IPS DF 6.9 (cell line): ENCODE measurements at regions not wholly inside any gene's neighbourhood (a gene's known extent, or its start where the extent isn't known, plus 50 kb on each side); places are given as distances from the start of the nearest gene placed in this dataset.

Experiments used
- DNase-seq: peaks from one replicate; pipeline ENCODE4 v3.0.0-alpha.2; 2013; ENCODE audit warnings: low read depth, low spot score
- H3K27ac ChIP-seq: one replicate; pipeline ENCODE4 v1.5.1; 2013; ENCODE audit warnings: low read length, control low read depth
- H3K27me3 ChIP-seq: 2 replicates; pipeline ENCODE4 v1.6.1; 2013; ENCODE audit warnings: mild to moderate bottlenecking, low read length; ENCODE audit not compliant: control insufficient read depth, insufficient read depth
- H3K36me3 ChIP-seq: 2 replicates; pipeline ENCODE4 v1.6.1; 2013; ENCODE audit warnings: low read length; ENCODE audit not compliant: control insufficient read depth, insufficient read depth
- H3K4me1 ChIP-seq: 2 replicates; pipeline ENCODE4 v1.6.1; 2013; ENCODE audit warnings: low read length; ENCODE audit not compliant: control insufficient read depth, insufficient read depth
- H3K4me3 ChIP-seq: 2 replicates; pipeline ENCODE4 v1.5.1; 2013; ENCODE audit warnings: mild to moderate bottlenecking, low read length
- H3K9me3 ChIP-seq: 2 replicates; pipeline ENCODE4 v1.6.1; 2013; ENCODE audit warnings: low read length, inconsistent platforms; ENCODE audit not compliant: control insufficient read depth, insufficient read depth
- WGBS: extraction: QIAGEN DNeasy Blood & Tissue Kit; methylation state at CpG from one replicate; pipeline ENCODE4 v1.1.7; 2013; ENCODE audit warnings: mixed read lengths, missing lambda C conversion rate; ENCODE audit not compliant: insufficient read length, insufficient coverage; 5-methylcytosine and 5-hydroxymethylcytosine counted together

GRCh38 chr10:129090618-129091366 is 376.2 kb upstream of the MGMT start:
- peaks cover 2% of the 10 kb centered on the region; the same call in 1 of the 2 replicates for H3K4me1 ChIP-seq
- no peak overlapping the region for H3K27ac ChIP-seq
- no CpG with 5 or more reads among the region's 6 CpGs for WGBS
- no peaks in the 10 kb centered on the region for H3K9me3 ChIP-seq
- no peak overlapping the region for H3K4me3 ChIP-seq
- no peaks in the 10 kb centered on the region for H3K36me3 ChIP-seq
- no peaks in the 10 kb centered on the region for H3K27me3 ChIP-seq
- DNase-seq: no peak

- peaks cover 2% of the 10 kb centered on the region; the same call in 1 of the 2 replicates for H3K4me1 ChIP-seq
- H3K4me3 ChIP-seq: no peak overlapping the region
- DNase-seq: no peak
- H3K27ac ChIP-seq: no peak overlapping the region
- H3K36me3 ChIP-seq: no peaks in the 10 kb centered on the region
- H3K27me3 ChIP-seq: no peaks in the 10 kb centered on the region
- H3K9me3 ChIP-seq: no peaks in the 10 kb centered on the region
- WGBS: no CpG with 5 or more reads among the region's 8 CpGs
Measured at GRCh38 chr10:129093641-129094040, 373.4 kb upstream of the MGMT start.

- peaks cover 2% of the 10 kb centered on the region; the same call in 1 of the 2 replicates for H3K4me1 ChIP-seq
- no peak overlapping the region for H3K4me3 ChIP-seq
- no peaks in the 10 kb centered on the region for H3K36me3 ChIP-seq
- no CpG with 5 or more reads among the region's 6 CpGs for WGBS
- no peak overlapping the region for H3K27ac ChIP-seq
- H3K9me3 ChIP-seq: no peaks in the 10 kb centered on the region
- DNase-seq: no peak
- H3K27me3 ChIP-seq: no peaks in the 10 kb centered on the region
Measured at GRCh38 chr10:129094233-129094632, 372.8 kb upstream of the MGMT start.

- Histone ChIP-seq H3K27me3 (no peaks in the 10 kb centered on the region), H3K27ac (no peak overlapping the region), H3K4me1 (peaks cover 2% of the 10 kb centered on the region; the same call in 1 of the 2 replicates), H3K4me3 (no peak overlapping the region), H3K36me3 (no peaks in the 10 kb centered on the region), H3K9me3 (no peaks in the 10 kb centered on the region)
- DNase-seq: no peak
- no CpG with 5 or more reads among the region's 2 CpGs for WGBS
Measured at GRCh38 chr10:129094861-129095260, 372.2 kb upstream of the MGMT start.

GRCh38 chr10:129095680-129096064 is 371.4 kb upstream of the MGMT start:
- Histone ChIP-seq H3K9me3 (no peaks in the 10 kb centered on the region), H3K4me1 (no peaks in the 10 kb centered on the region), H3K36me3 (no peaks in the 10 kb centered on the region), H3K27me3 (no peaks in the 10 kb centered on the region), H3K27ac (no peak overlapping the region), H3K4me3 (no peak overlapping the region)
- no CpG with 5 or more reads among the region's 7 CpGs for WGBS
- no peak for DNase-seq

- no peaks in the 10 kb centered on the region for H3K9me3 ChIP-seq
- H3K27me3 ChIP-seq: no peaks in the 10 kb centered on the region
- H3K4me1 ChIP-seq: no peaks in the 10 kb centered on the region
- H3K36me3 ChIP-seq: no peaks in the 10 kb centered on the region
- no peak overlapping the region for H3K4me3 ChIP-seq
- no peak for DNase-seq
- no peak overlapping the region for H3K27ac ChIP-seq
- whole genome bisulfite sequencing: no CpG with 5 or more reads among the region's 12 CpGs
Measured at GRCh38 chr10:129096065-129096984, 370.7 kb upstream of the MGMT start.

- WGBS: no CpG with 5 or more reads among the region's 6 CpGs
- Histone ChIP-seq H3K27me3 (no peaks in the 10 kb centered on the region), H3K9me3 (no peaks in the 10 kb centered on the region), H3K27ac (no peak overlapping the region), H3K4me1 (no peaks in the 10 kb centered on the region), H3K36me3 (no peaks in the 10 kb centered on the region), H3K4me3 (no peak overlapping the region)
- DNase-seq: no peak
Measured at GRCh38 chr10:129097776-129098330, 369.2 kb upstream of the MGMT start.

- no peak overlapping the region for H3K4me3 ChIP-seq
- no peaks in the 10 kb centered on the region for H3K9me3 ChIP-seq
- DNase-seq: no peak
- no peaks in the 10 kb centered on the region for H3K4me1 ChIP-seq
- WGBS: no CpG with 5 or more reads among the region's 5 CpGs
- H3K27ac ChIP-seq: no peak overlapping the region
- no peaks in the 10 kb centered on the region for H3K27me3 ChIP-seq
- H3K36me3 ChIP-seq: no peaks in the 10 kb centered on the region
Measured at GRCh38 chr10:129098517-129098916, 368.5 kb upstream of the MGMT start.

- Histone ChIP-seq H3K27me3 (no peaks in the 10 kb centered on the region), H3K27ac (no peak overlapping the region), H3K4me1 (no peaks in the 10 kb centered on the region), H3K4me3 (no peak overlapping the region), H3K9me3 (no peaks in the 10 kb centered on the region), H3K36me3 (no peaks in the 10 kb centered on the region)
- no CpG with 5 or more reads among the region's 5 CpGs for WGBS
- no peak for DNase-seq
Measured at GRCh38 chr10:129099486-129099885, 367.6 kb upstream of the MGMT start.

GRCh38 chr10:129099992-129100391 is 367.0 kb upstream of the MGMT start:
- DNase-seq: no peak
- WGBS: no CpG with 5 or more reads among the region's 7 CpGs
- no peaks in the 10 kb centered on the region for H3K36me3 ChIP-seq

More at GRCh38 chr10:129099992-129100391, 367.0 kb upstream of the MGMT start:
- no peaks in the 10 kb centered on the region for H3K4me1 ChIP-seq
- H3K4me3 ChIP-seq: no peak overlapping the region
- no peaks in the 10 kb centered on the region for H3K27me3 ChIP-seq
- H3K27ac ChIP-seq: no peak overlapping the region
- H3K9me3 ChIP-seq: no peaks in the 10 kb centered on the region
